ENCODE measurements at regions not wholly inside any gene's neighbourhood (a gene's known extent, or its start where the extent isn't known, plus 50 kb on each side); places are given as distances from the start of the nearest gene placed in this dataset.

- no peak for TF ChIP-seq CTCF (IDR thresholded peaks at IDR 0.05 in 8 of 11, conservative IDR thresholded peaks at IDR 0.05 in 3 of 11)
- TF ChIP-seq POLR2AphosphoS5 (IDR thresholded peaks at IDR 0.05) = no peak
- TF ChIP-seq POLR2A (IDR thresholded peaks at IDR 0.05) = no peak
- H3K9me3 ChIP-seq = peaks cover 0 to 10% (median 1%) of the 10 kb centered on the region in 8 donors
- H3K27me3 ChIP-seq (replicated peaks in 1 of 7) = no peaks in the 10 kb centered on the region
- no peak overlapping the region for H3K4me3 ChIP-seq
- DNase-seq = no peak
- H3K36me3 ChIP-seq = no peaks in the 10 kb centered on the region
- H3K4me1 ChIP-seq = no peaks in the 10 kb centered on the region
- H3K27ac ChIP-seq = no peak overlapping the region
- WGBS, 5 donors = 91 to 94% (median 93%) methylated on average over 1 of the region's 1 CpG
- intact Hi-C loops (cut with DNase I; ENCODE audit: low total_unique reads) = no loop called here
Measured at GRCh38 chr5:25459082-25459481, 814.3 kb upstream of the CDH10 start.

GRCh38 chr5:25458628-25459027, 813.9 kb upstream of the CDH10 start:
- DNase-seq = no peak
- WGBS, 5 donors = 76 to 89% (median 81%) methylated on average over 2 of the region's 2 CpGs
- H3K27ac ChIP-seq = no peak overlapping the region
- TF ChIP-seq CTCF (IDR thresholded peaks at IDR 0.05 in 8 of 11, conservative IDR thresholded peaks at IDR 0.05 in 3 of 11) (no peak), POLR2AphosphoS5 (IDR thresholded peaks at IDR 0.05) (no peak), POLR2A (IDR thresholded peaks at IDR 0.05) (no peak)
- H3K9me3 ChIP-seq = peaks cover 0 to 10% (median 1%) of the 10 kb centered on the region in 8 donors
- no peaks in the 10 kb centered on the region for H3K36me3 ChIP-seq
- H3K27me3 ChIP-seq (replicated peaks in 1 of 7) = no peaks in the 10 kb centered on the region
- H3K4me3 ChIP-seq = no peak overlapping the region
- no peaks in the 10 kb centered on the region for H3K4me1 ChIP-seq
- intact Hi-C loops (cut with DNase I; ENCODE audit: low total_unique reads) = no loop called here

- Histone ChIP-seq H3K4me3 (no peak overlapping the region), H3K9me3 (peaks cover 0 to 4% (median 0%) of the 10 kb centered on the region in 8 donors), H3K27ac (no peak overlapping the region), H3K4me1 (no peaks in the 10 kb centered on the region), H3K36me3 (no peaks in the 10 kb centered on the region), H3K27me3 (replicated peaks in 1 of 7) (no peaks in the 10 kb centered on the region)
- intact Hi-C loops (cut with DNase I; ENCODE audit: low total_unique reads) = no loop called here
- TF ChIP-seq POLR2A (IDR thresholded peaks at IDR 0.05) (no peak), POLR2AphosphoS5 (IDR thresholded peaks at IDR 0.05) (no peak), CTCF (IDR thresholded peaks at IDR 0.05 in 8 of 11, conservative IDR thresholded peaks at IDR 0.05 in 3 of 11) (no peak)
- no peak for DNase-seq
Measured at GRCh38 chr5:25453500-25453899, 808.7 kb upstream of the CDH10 start.

- H3K36me3 ChIP-seq = no peaks in the 10 kb centered on the region
- WGBS, 5 donors = 76 to 95% (median 86%) methylated on average over 2 of the region's 2 CpGs
- no peak for DNase-seq
Measured at GRCh38 chr5:25451294-25451693, 806.5 kb upstream of the CDH10 start.

More at GRCh38 chr5:25451294-25451693, 806.5 kb upstream of the CDH10 start:
- intact Hi-C loops (cut with DNase I; ENCODE audit: low total_unique reads) = no loop called here
- H3K27me3 ChIP-seq (replicated peaks in 1 of 7) = no peaks in the 10 kb centered on the region
- TF ChIP-seq POLR2AphosphoS5 (IDR thresholded peaks at IDR 0.05) (no peak), POLR2A (IDR thresholded peaks at IDR 0.05) (no peak), CTCF (IDR thresholded peaks at IDR 0.05 in 8 of 11, conservative IDR thresholded peaks at IDR 0.05 in 3 of 11) (no peak)
- no peak overlapping the region for H3K4me3 ChIP-seq
- peaks cover 0 to 4% (median 0%) of the 10 kb centered on the region in 8 donors for H3K9me3 ChIP-seq
- no peak overlapping the region for H3K27ac ChIP-seq
- no peaks in the 10 kb centered on the region for H3K4me1 ChIP-seq
